Epithelial cell of prostate (primary cell): ENCODE measurements at regions not wholly inside any gene's neighbourhood (a gene's known extent, or its start where the extent isn't known, plus 50 kb on each side); places are given as distances from the start of the nearest gene placed in this dataset.
"Not testable (repeated sequence)": the region's sequence is repeated elsewhere in the genome, so short reads cannot be mapped to it uniquely, and the experiment has no call there.

Experiments used
- DNase-seq: peaks from one replicate; pipeline ENCODE4 v3.0.0-alpha.2; 2011; ENCODE audit warnings: low read depth, low spot score
- H3K27ac ChIP-seq: fragments of 450-650 bp; 2 replicates; pipeline ENCODE4 v1.5.1; 2017; ENCODE audit warnings: mild to moderate bottlenecking

- DNase-seq: no peak
Observed at GRCh38 chr4:133618963-133619362, 469.9 kb downstream of the PCDH10 start.

DNA sequence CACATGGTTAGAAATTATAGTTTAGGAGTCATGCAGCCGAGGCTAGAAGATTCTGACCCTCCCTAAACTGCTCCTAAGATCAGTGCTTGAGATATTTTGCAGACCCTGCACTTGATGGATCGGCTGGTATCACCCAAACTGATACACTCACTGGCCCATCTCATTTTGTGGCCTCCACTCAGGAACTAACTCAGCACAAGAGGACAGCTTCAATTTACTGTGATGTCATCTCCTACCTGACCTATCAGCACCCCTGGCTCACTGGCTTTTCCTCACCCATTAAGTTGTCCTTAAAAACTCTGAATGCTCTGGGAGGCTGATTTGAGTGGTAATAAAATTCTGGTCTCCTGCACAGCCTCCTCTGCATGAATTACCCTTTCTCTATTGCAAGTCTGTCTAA is 450.9 kb downstream of the PCDH10 start:
- no peak for DNase-seq
- H3K27ac ChIP-seq: no peak overlapping the region

More at GRCh38 chr4:133618963-133619362, 469.9 kb downstream of the PCDH10 start:
- no peak overlapping the region for H3K27ac ChIP-seq

GRCh38 chr4:133598779-133599178 is 449.7 kb downstream of the PCDH10 start:
- no peak for DNase-seq
- H3K27ac ChIP-seq: no peak overlapping the region

GRCh38 chr4:133597251-133597650 is 448.2 kb downstream of the PCDH10 start:
- no peak for DNase-seq
- no peak overlapping the region for H3K27ac ChIP-seq

- no peak for DNase-seq
- H3K27ac ChIP-seq: no peak overlapping the region
Observed at GRCh38 chr4:133596459-133596858, 447.4 kb downstream of the PCDH10 start.

DNA sequence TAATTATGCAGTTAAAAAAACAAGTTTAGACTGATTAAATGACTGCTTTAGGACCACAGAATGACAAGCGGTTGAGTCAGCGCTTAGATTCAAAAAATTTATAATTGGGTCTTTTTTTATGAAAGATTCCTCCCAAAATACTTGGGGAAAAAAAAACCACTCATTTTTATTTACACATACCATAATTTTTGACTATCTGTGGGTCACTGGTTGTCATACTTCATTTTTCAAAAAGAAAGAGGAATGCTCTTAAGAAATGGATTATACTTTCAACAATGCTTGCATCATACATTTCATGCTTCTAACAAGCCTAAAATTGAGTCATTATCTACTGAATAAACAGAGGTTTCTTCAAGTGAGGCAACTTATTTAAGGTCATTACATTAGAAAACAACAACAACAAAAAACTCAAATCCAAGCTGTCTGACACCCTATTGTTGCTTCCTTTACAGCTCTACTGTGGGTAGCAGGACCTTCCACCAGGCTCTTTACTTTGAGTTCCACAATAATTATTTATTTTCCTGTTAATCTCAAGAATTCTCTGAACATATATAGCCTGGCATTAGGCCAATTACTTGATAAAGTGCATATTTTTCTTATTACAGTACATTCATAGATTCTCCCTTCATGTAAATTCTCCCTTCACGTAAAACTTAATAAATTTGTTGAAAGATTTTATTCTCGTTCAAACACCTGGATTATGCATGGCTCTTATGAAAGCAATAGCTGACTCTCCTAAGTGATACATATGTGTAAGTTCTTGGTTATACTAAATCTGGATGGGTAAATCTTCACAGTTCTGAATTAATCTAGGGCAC is 445.5 kb downstream of the PCDH10 start:
- DNase-seq: peak; percentile 2
- H3K27ac ChIP-seq: peak overlapping the region; percentile 48

DNA sequence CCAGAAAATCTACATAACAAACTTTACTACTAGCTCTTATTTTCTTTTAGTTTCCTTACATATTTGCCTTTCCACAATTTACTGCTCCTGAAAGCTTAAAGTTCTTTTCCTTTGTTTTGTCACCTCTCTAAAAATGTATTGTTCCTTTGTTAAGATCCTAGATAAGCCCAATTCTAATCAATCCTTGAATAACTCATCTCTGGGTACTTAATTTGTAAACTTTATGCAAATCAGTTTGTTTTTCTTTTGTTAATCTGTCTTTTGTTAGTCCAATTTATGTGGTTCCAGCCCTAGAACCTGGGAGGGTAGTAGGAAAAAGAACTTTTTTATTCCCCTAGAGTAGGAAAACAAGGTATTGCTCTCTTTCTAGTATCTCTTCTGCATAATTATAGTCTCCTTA is 444.7 kb downstream of the PCDH10 start:
- DNase-seq: no peak
- peak overlapping the region; percentile 48 for H3K27ac ChIP-seq

DNA sequence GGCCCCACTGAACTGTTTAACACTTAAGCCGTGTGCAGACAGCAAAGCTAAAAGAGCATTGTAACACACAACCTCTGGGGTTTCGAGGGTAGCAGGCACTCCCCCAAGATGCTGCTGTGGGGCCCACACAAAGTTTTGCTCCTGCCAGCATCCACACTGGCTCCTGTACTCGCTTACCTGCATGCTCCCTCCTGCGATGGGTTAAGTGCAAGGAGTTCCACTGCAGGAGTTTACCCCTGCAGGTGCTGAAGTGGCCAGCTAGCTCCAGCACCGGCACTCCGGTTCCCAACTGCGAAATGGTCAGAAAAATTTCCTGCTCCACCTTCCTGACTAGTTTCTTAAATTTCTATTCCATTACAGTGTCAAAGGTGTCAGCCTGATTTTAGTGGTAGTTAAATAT is 443.5 kb downstream of the PCDH10 start:
- no peak for DNase-seq
- no peak overlapping the region for H3K27ac ChIP-seq

DNA sequence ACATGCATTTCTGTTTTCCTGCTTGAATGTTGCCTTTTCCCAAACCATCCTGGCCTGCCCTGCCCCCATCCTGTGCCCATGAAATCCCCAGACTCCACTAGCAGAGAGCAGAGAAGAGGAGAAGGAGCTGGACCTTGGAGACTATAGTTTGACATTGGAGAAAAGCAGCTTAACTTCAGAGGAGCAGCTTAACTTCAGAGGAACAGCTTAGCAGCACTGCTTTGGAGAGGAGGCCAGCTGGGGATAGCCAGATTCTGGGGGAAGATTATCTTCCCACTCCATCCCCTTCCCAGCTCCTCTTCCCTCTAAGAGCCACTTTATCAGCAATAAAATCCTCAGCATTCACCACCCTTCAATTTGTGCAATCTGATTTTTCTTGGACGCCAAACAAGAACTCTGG is 443.0 kb downstream of the PCDH10 start:
- no peak overlapping the region for H3K27ac ChIP-seq
- no peak for DNase-seq

GRCh38 chr4:133588306-133588705 is 439.2 kb downstream of the PCDH10 start:
- H3K27ac ChIP-seq: no peak overlapping the region
- no peak for DNase-seq

GRCh38 chr4:133585323-133585722 is 436.2 kb downstream of the PCDH10 start:
- DNase-seq: no peak
- H3K27ac ChIP-seq: no peak overlapping the region

DNA sequence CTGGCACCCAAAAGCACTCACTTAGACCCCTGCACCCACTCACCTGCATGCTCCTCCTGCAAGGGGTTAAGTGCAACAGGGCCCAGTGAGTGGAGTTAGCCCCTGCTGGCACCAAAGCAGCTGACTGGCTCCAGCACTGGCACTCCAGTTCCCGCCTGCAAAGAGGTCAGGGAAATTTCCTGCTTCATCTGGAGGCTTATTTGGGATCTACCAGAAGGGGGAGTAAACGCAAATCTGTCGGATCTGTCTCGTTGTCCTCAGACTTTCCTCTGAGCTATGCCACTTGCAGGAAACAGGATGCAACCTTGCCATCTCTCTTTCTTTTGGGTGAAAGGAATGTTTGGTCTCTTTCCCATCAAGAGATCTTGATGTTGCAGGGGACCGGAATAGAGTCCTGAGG is 435.6 kb downstream of the PCDH10 start:
- DNase-seq: no peak
- H3K27ac ChIP-seq: no peak overlapping the region

DNA sequence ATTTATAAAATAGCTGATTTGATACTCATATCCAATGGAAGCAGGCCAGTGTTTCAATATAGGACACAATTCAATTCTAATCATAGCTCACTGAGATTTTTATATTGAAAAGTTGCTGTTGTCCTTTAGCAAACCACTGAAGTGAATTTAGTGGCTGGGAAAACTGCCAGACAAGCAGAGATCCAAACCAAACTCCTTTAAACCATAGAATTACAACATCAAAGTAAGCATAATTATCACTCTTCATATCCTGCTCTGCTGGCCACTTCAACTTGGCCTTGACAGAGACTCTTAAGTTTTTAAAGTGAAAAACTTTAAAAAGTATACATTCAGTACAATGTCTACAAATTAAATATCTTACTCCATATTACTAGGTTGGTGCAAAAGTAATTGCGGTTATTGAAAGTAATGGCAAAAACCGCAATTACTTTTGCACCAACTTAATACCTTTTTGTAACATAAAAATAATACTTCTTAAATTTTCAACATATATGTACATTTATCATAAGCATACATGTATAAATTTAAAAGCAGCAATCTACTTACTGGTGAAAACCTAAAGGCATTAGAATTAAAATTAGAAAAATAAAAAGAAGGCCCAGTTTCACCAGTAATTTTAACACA is 433.0 kb downstream of the PCDH10 start:
- no peak for DNase-seq
- no peak overlapping the region for H3K27ac ChIP-seq

- H3K27ac ChIP-seq: no peak overlapping the region
Observed at GRCh38 chr4:133574248-133574647, 425.2 kb downstream of the PCDH10 start.

GRCh38 chr4:133565379-133565778 is 416.3 kb downstream of the PCDH10 start:
- peak; percentile 2 for DNase-seq
- H3K27ac ChIP-seq: no peak overlapping the region

More at GRCh38 chr4:133574248-133574647, 425.2 kb downstream of the PCDH10 start:
- DNase-seq: no peak

- no peak overlapping the region for H3K27ac ChIP-seq
- no peak for DNase-seq
Observed at GRCh38 chr4:133559987-133560386, 410.9 kb downstream of the PCDH10 start.

DNA sequence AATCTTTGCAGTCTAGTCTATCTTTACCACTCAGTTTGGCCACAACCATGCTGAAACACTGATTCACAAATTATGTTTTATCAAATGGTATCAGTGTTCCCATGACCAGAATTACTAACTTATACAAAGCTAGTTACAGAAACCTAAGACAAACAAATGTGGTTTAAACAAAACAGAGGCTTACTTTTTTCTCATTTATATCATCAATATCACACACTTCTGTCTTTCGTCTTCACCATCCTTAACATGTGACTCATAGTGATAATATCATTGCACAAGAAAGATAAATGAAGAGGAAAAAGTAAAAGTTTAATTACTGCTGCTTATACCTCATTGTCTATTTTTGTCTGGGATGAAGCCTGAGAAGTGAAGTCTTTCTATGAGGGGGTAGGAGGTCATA is 406.6 kb downstream of the PCDH10 start:
- DNase-seq: no peak
- no peak overlapping the region for H3K27ac ChIP-seq

DNA sequence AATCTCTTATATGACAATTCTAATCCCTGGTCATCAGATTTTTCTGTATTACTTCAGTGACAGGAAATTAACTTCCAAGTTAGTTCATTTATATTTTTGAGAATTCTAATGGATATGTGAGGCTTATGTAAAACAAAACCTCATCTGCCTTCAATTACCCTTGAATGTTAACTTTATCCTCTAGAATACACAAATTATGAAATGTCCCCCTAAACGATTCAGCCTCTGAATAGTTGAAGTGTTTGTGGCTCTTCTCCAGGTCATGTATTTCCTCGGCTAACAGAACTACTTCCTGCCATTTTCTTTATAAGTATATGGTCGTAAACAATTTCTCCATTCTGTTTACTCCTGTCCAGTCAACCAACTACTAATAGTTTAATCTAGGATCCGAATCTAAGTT is 401.3 kb downstream of the PCDH10 start:
- DNase-seq: no peak
- no peak overlapping the region for H3K27ac ChIP-seq

GRCh38 chr4:133544097-133544496 is 395.0 kb downstream of the PCDH10 start:
- DNase-seq: no peak
- H3K27ac ChIP-seq: no peak overlapping the region

- H3K27ac ChIP-seq: no peak overlapping the region
- DNase-seq: no peak
Observed at GRCh38 chr4:133537780-133538281, 388.7 kb downstream of the PCDH10 start.

DNA sequence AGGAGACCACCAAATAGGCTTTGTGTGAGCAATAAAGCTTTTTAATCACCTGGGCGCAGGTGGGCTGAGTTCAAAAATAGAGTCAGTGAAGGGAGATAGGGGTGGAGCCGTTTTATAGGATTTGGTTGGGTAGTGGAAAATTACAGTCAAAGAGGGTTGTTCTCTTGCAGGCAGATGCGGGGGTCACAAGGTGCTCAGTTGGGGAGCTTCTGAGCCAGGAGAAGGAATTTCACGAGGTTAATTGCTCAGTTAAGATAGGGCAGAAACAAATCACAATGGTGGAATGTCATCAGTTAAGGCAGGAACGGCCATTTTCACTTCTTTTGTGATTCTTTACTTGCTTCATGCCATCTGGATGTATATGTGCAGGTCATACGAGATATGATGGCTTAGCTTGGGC is 385.1 kb downstream of the PCDH10 start:
- H3K27ac ChIP-seq: not testable (repeated sequence)

GRCh38 chr4:133524369-133524768 is 375.3 kb downstream of the PCDH10 start:
- no peak for DNase-seq
- no peak overlapping the region for H3K27ac ChIP-seq

More for the DNA sequence above, 385.1 kb downstream of the PCDH10 start:
- not testable (repeated sequence) for DNase-seq
